Liver (tissue), 8 donors: ENCODE measurements at regions not wholly inside any gene's neighbourhood (a gene's known extent, or its start where the extent isn't known, plus 50 kb on each side); places are given as distances from the start of the nearest gene placed in this dataset.

Source experiments
- DNase-seq: peaks from one replicate; pipeline ENCODE4 v3.0.0-alpha.2; 2017; ENCODE audit warnings: low spot score
- H3K27ac ChIP-seq, 2 donors: one replicate each; pipeline ENCODE4 v1.7.0; 2013; ENCODE audit warnings: inconsistent platforms in 2 of 2, low read length in 2 of 2, control low read depth in 1 of 2, low read depth in 1 of 2, mild to moderate bottlenecking in 1 of 2
- H3K27me3 ChIP-seq, 4 donors: one replicate each; pipeline versions ENCODE4 v1.6.1 to v1.7.0; 2013; ENCODE audit warnings: low read length in 3 of 4, inconsistent platforms in 1 of 4, mild to moderate bottlenecking in 1 of 4, moderate library complexity in 1 of 4; ENCODE audit not compliant: control insufficient read depth in 4 of 4, insufficient read depth in 4 of 4
- H3K36me3 ChIP-seq, 4 donors: one replicate each; pipeline versions ENCODE4 v1.6.1 to v1.7.0; 2013; ENCODE audit warnings: low read length in 3 of 4, mild to moderate bottlenecking in 3 of 4, low read depth in 1 of 4, moderate library complexity in 1 of 4; ENCODE audit not compliant: control insufficient read depth in 4 of 4, insufficient read depth in 3 of 4
- H3K4me1 ChIP-seq, 4 donors: one replicate each; pipeline versions ENCODE4 v1.6.1 to v1.7.0; 2013; ENCODE audit warnings: low read length in 3 of 4, mild to moderate bottlenecking in 3 of 4, moderate library complexity in 1 of 4; ENCODE audit not compliant: control insufficient read depth in 4 of 4, insufficient read depth in 4 of 4
- H3K4me3 ChIP-seq, 3 donors: one replicate each; pipeline versions ENCODE4 v1.6.1 to v1.7.0; 2013; ENCODE audit warnings: low read length in 3 of 3, control low read depth in 1 of 3, low read depth in 1 of 3, mild to moderate bottlenecking in 1 of 3
- H3K9ac ChIP-seq, 2 donors: one replicate each; pipeline ENCODE4 v1.7.0; 2013; ENCODE audit warnings: low read length in 2 of 2, mild to moderate bottlenecking in 2 of 2, moderate library complexity in 2 of 2, control low read depth in 1 of 2, low read depth in 1 of 2
- H3K9me3 ChIP-seq, 4 donors: one replicate each; pipeline versions ENCODE4 v1.6.1 to v1.7.0; 2013; ENCODE audit warnings: low read length in 3 of 4; ENCODE audit not compliant: control insufficient read depth in 4 of 4
- ATF3 ChIP-seq: IDR thresholded peaks from 2 replicates; pipeline ENCODE4 v1.6.1; 2016; ENCODE audit warnings: antibody characterized with exemption
- CTCF ChIP-seq: fragments of 150-350 bp; IDR thresholded peaks from 2 replicates; pipeline ENCODE4 v1.5.1; 2017; ENCODE audit warnings: improper control_type of control experiment, low read depth, low read length; ENCODE audit not compliant: missing input control
- EGR1 ChIP-seq, 2 donors: IDR thresholded peaks; 2 replicates each; pipeline ENCODE4 v1.6.1; 2016 to 2018; ENCODE audit warnings: antibody characterized with exemption in 2 of 2, low read depth in 2 of 2
- FOXA1 ChIP-seq: IDR thresholded peaks from 2 replicates; pipeline ENCODE4 v1.6.1; 2016; ENCODE audit warnings: antibody characterized with exemption
- FOXA2 ChIP-seq: IDR thresholded peaks from 2 replicates; pipeline ENCODE4 v1.6.1; 2016; ENCODE audit warnings: antibody characterized with exemption
- GABPA ChIP-seq, 2 donors: IDR thresholded peaks in 1 of 2; conservative IDR thresholded peaks in 1 of 2; 2 replicates each; pipeline ENCODE4 v1.6.1; 2016; ENCODE audit warnings: antibody characterized with exemption in 2 of 2, mild to moderate bottlenecking in 1 of 2, moderate library complexity in 1 of 2
- HNF4G ChIP-seq: IDR thresholded peaks from 2 replicates; pipeline ENCODE4 v1.6.1; 2016; ENCODE audit warnings: antibody characterized with exemption
- JUND ChIP-seq, 2 donors: IDR thresholded peaks; 2 replicates each; pipeline ENCODE4 v1.6.1; 2016; ENCODE audit warnings: antibody characterized with exemption in 2 of 2
- MAX ChIP-seq: IDR thresholded peaks from 2 replicates; pipeline ENCODE4 v1.6.1; 2016; ENCODE audit warnings: antibody characterized with exemption
- NR2F2 ChIP-seq: IDR thresholded peaks from 2 replicates; pipeline ENCODE4 v1.6.1; 2016; ENCODE audit warnings: antibody characterized with exemption
- RAD21 ChIP-seq, 2 donors: IDR thresholded peaks; 2 replicates each; pipeline ENCODE4 v1.6.1; 2016; ENCODE audit warnings: antibody characterized with exemption in 2 of 2, mild to moderate bottlenecking in 2 of 2
- RXRA ChIP-seq, 2 donors: IDR thresholded peaks; 2 replicates each; pipeline ENCODE4 v1.6.1; 2017 to 2018; ENCODE audit warnings: antibody characterized with exemption in 2 of 2, mild to moderate bottlenecking in 1 of 2
- SP1 ChIP-seq: IDR thresholded peaks from 2 replicates; pipeline ENCODE4 v1.6.1; 2018; ENCODE audit warnings: antibody characterized with exemption, mild to moderate bottlenecking
- TAF1 ChIP-seq: conservative IDR thresholded peaks from 2 replicates; pipeline ENCODE4 v1.6.1; 2016; ENCODE audit warnings: antibody characterized with exemption, mild to moderate bottlenecking
- ZBTB33 ChIP-seq: IDR thresholded peaks from 2 replicates; pipeline ENCODE4 v1.6.1; 2016; ENCODE audit warnings: antibody characterized with exemption
- WGBS: extraction: QIAGEN DNeasy Blood & Tissue Kit; methylation state at CpG from one replicate; pipeline ENCODE4 v1.1.7; 2013; 5-methylcytosine and 5-hydroxymethylcytosine counted together
- donor health status: healthy.
- donor health status: healthy.
- donor health status: healthy.
- donor health status: healthy.
- donor health status: healthy.

GRCh38 chr13:104163866-104164630 lies 1097.8 kb upstream of the SLC10A2 start (continued):
- TF ChIP-seq HNF4G (no peak), RXRA (IDR thresholded peaks at IDR 0.05) (no peak), MAX (no peak), FOXA2 (no peak), RAD21 (IDR thresholded peaks at IDR 0.05) (no peak), FOXA1 (no peak), NR2F2 (no peak), TAF1 (no peak)

GRCh38 chr13:104160536-104160935 lies 1094.3 kb upstream of the SLC10A2 start:
- TF ChIP-seq FOXA2 (no peak), HNF4G (no peak), TAF1 (no peak), ZBTB33 (no peak), SP1 (no peak), GABPA (IDR thresholded peaks at IDR 0.05 in 1 of 2, conservative IDR thresholded peaks at IDR 0.05 in 1 of 2) (no peak), NR2F2 (no peak), JUND (IDR thresholded peaks at IDR 0.05) (no peak), CTCF (no peak)
- no peaks in the 10 kb centered on the region for H3K36me3 ChIP-seq
- WGBS, result 90% methylated on average over 1 of the region's 1 CpG

GRCh38 chr13:104143760-104144416 lies 1077.7 kb upstream of the SLC10A2 start:
- H3K36me3 ChIP-seq, result no peaks in the 10 kb centered on the region
- H3K4me3 ChIP-seq, result no peak overlapping the region
- H3K27me3 ChIP-seq, result no peaks in the 10 kb centered on the region
- no peak for DNase-seq
- no peak overlapping the region for H3K27ac ChIP-seq
- H3K9ac ChIP-seq, result no peak overlapping the region
- 15% methylated on average over 9 of the region's 9 CpGs for WGBS
- H3K9me3 ChIP-seq, result no peaks in the 10 kb centered on the region
- no peaks in the 10 kb centered on the region for H3K4me1 ChIP-seq
- no peak for TF ChIP-seq NR2F2
- no peak for TF ChIP-seq JUND (IDR thresholded peaks at IDR 0.05)
- TF ChIP-seq GABPA (IDR thresholded peaks at IDR 0.05 in 1 of 2, conservative IDR thresholded peaks at IDR 0.05 in 1 of 2), result no peak
- no peak for TF ChIP-seq ZBTB33
- TF ChIP-seq EGR1 (IDR thresholded peaks at IDR 0.05; ENCODE audit: low read depth in 2 of 2), result no peak
- TF ChIP-seq RXRA (IDR thresholded peaks at IDR 0.05), result no peak
- TF ChIP-seq HNF4G, result no peak
- no peak for TF ChIP-seq FOXA1
- TF ChIP-seq SP1, result no peak
- no peak for TF ChIP-seq CTCF
- TF ChIP-seq RAD21 (IDR thresholded peaks at IDR 0.05), result no peak
- no peak for TF ChIP-seq ATF3

More at GRCh38 chr13:104160536-104160935, 1094.3 kb upstream of the SLC10A2 start:
- Histone ChIP-seq H3K27me3 (no peaks in the 10 kb centered on the region), H3K4me3 (no peak overlapping the region), H3K9ac (no peak overlapping the region), H3K9me3 (no peaks in the 10 kb centered on the region), H3K4me1 (no peaks in the 10 kb centered on the region), H3K27ac (no peak overlapping the region)
- DNase-seq, result no peak
